Psoas muscle (tissue), 7 donors: ENCODE measurements at regions not wholly inside any gene's neighbourhood (a gene's known extent, or its start where the extent isn't known, plus 50 kb on each side); places are given as distances from the start of the nearest gene placed in this dataset.

Source experiments
- ATAC-seq, 4 donors: fragments of 200-7000 bp; cut with Tn5 transposase; one replicate each; pipeline ENCODE4 v1.9.1; 2020; ENCODE audit warnings: moderate library complexity in 3 of 4, mild to moderate bottlenecking in 2 of 4
- DNase-seq, 2 donors: peaks; one replicate each; pipeline ENCODE4 v3.0.0-alpha.2; 2020
- H3K27ac ChIP-seq: fragments of 200-600 bp; one replicate; pipeline ENCODE4 v1.8.0; 2022
- H3K27me3 ChIP-seq, 3 donors: fragments of 200-600 bp in 1 of 3; one replicate each; pipeline versions ENCODE4 v1.6.1 to v1.8.0; 2013 to 2022; ENCODE audit warnings: low read length in 2 of 3, mild to moderate bottlenecking in 2 of 3, moderate library complexity in 1 of 3; ENCODE audit not compliant: insufficient read depth in 3 of 3
- H3K36me3 ChIP-seq, 2 donors: fragments of 200-600 bp in 1 of 2; one replicate each; pipeline versions ENCODE4 v1.6.1 to v1.8.0; 2013 to 2022; ENCODE audit warnings: low read depth in 1 of 2, mild to moderate bottlenecking in 1 of 2, moderate library complexity in 1 of 2; ENCODE audit not compliant: insufficient read depth in 1 of 2
- H3K4me1 ChIP-seq: fragments of 200-600 bp; one replicate; pipeline ENCODE4 v1.8.0; 2022
- H3K4me3 ChIP-seq: fragments of 200-600 bp; one replicate; pipeline ENCODE4 v1.8.0; 2022; ENCODE audit warnings: mild to moderate bottlenecking
- H3K9me3 ChIP-seq: fragments of 200-600 bp; one replicate; pipeline ENCODE4 v1.8.0; 2022
- WGBS, 3 donors: extraction: QIAGEN DNeasy Blood & Tissue Kit; methylation state at CpG; one replicate each; pipeline versions ENCODE4 v1.1.6 to v1.1.7; 2013; 5-methylcytosine and 5-hydroxymethylcytosine counted together
- intact Hi-C, 2 donors: fragments of 100-400 bp; cut with DNase I; formaldehyde crosslinking; loops; one replicate each; pipeline versions ENCODE4 v1.11.0 to v1.14.2; 2022
- TF ChIP-seq, protein P1 (sequence below): fragments of 200-600 bp; IDR thresholded peaks from one replicate; pipeline ENCODE4 v1.8.0; 2022; ENCODE audit warnings: antibody characterized with exemption
- donor health status: healthy with polysubstance abuse.
- donor health status: DM: no; HTN: no; CAD: no; lungs with moderate emphysema.
- donor health status: Bipolar disorder and iron deficiency.
- donor health status: healthy.
- donor health status: DM: yes; HTN: yes; CAD: no.
- donor health status: DM: no; HTN: no; CAD: no.
- donor health status: DM: yes; HTN: yes; CAD: no.

DNA sequence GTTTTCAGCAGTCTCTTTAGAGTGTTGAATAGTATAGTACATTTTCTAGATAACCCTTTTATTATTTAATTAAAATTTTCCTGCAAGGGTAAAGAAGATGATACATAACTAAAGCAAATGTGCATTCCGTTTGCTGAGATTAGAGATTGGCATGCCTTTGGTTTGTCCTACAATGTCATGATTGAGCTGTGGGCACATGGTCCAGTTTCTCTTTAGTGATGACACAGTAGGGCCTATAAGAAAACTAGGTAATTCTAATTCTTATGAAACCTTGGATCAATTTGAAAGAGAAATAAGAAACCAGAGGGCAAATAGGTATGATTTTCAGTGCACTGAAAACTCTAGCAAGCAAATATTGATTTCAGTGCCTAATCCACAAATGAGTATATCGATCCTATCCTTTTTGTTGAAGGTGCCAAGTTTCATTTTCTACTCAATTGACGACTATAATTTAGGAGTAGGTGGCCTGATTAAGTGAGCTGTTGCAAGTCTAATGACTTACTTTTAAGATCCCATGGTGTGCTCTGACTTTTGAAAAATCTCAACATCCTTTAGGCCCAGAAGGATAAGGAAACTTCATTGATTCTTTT is 128.0 kb upstream of the KCNK1 start:
- TF ChIP-seq, protein P1, sequence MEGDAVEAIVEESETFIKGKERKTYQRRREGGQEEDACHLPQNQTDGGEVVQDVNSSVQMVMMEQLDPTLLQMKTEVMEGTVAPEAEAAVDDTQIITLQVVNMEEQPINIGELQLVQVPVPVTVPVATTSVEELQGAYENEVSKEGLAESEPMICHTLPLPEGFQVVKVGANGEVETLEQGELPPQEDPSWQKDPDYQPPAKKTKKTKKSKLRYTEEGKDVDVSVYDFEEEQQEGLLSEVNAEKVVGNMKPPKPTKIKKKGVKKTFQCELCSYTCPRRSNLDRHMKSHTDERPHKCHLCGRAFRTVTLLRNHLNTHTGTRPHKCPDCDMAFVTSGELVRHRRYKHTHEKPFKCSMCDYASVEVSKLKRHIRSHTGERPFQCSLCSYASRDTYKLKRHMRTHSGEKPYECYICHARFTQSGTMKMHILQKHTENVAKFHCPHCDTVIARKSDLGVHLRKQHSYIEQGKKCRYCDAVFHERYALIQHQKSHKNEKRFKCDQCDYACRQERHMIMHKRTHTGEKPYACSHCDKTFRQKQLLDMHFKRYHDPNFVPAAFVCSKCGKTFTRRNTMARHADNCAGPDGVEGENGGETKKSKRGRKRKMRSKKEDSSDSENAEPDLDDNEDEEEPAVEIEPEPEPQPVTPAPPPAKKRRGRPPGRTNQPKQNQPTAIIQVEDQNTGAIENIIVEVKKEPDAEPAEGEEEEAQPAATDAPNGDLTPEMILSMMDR, result no peak
- peaks cover 0 to 3% (median 3%) of the 10 kb centered on the region in 3 donors for H3K27me3 ChIP-seq
- ATAC-seq, result no peak
- 50 to 60% (median 56%) methylated on average over 3 of the region's 3 CpGs for WGBS, 3 donors
- no peak for DNase-seq
- H3K36me3 ChIP-seq, result no peaks in the 10 kb centered on the region
- no peaks in the 10 kb centered on the region for H3K9me3 ChIP-seq
- H3K4me1 ChIP-seq, result no peaks in the 10 kb centered on the region
- intact Hi-C loops, result no loop called here
- no peak overlapping the region for H3K27ac ChIP-seq
- no peak overlapping the region for H3K4me3 ChIP-seq

DNA sequence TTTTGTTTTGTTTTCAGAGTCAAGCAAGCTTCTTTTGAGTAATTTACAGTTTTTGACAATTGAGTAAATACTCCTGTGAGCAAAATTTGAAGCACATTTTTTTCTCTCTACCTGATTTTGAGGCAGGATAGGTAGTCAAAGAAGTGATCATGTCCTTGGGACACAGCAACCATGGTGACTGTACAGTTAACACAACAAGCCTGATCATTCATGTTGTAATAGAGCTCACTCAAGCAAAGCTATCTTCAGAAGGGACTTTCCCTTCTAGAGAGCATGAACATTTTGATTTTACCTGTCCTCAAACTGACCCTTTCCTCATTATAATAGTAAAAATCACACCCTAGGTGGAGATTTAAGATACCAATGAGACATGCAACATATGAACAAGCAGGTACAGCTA is 126.5 kb upstream of the KCNK1 start:
- Histone ChIP-seq H3K4me1 (no peaks in the 10 kb centered on the region), H3K27ac (no peak overlapping the region), H3K27me3 (peaks cover 0 to 3% (median 3%) of the 10 kb centered on the region in 3 donors), H3K4me3 (no peak overlapping the region), H3K36me3 (no peaks in the 10 kb centered on the region), H3K9me3 (no peaks in the 10 kb centered on the region)
- intact Hi-C loops, result no loop called here
- no peak for DNase-seq
- ATAC-seq, result no peak
- TF ChIP-seq, protein P1, result no peak

DNA sequence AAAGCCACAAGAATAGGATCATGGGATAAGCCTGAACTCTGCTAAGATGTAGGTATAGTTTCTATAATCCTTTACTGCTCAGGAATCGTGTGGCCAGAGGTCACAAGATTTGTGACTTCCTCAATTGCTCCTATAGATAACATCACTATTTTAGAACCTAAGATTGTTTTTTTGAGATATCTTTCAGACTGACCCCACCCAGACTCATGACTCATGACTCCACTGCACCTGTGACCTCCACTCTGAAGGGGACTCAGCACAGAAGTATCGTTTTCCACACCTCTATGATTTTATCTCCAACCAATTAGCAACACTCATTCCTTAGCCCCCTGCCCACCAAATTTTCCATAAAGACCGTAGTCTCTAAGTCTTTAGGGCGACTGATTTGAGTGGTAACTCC is 124.5 kb upstream of the KCNK1 start:
- H3K27ac ChIP-seq, result no peak overlapping the region
- H3K27me3 ChIP-seq, result peaks cover 0 to 3% (median 3%) of the 10 kb centered on the region in 3 donors
- intact Hi-C loops, result no loop called here
- no peak for ATAC-seq
- no peak overlapping the region for H3K4me3 ChIP-seq
- no peaks in the 10 kb centered on the region for H3K9me3 ChIP-seq
- no peaks in the 10 kb centered on the region for H3K4me1 ChIP-seq
- whole genome bisulfite sequencing, 3 donors, result 70 to 81% (median 80%) methylated on average over 4 of the region's 4 CpGs
- DNase-seq, result no peak
- TF ChIP-seq, protein P1, result no peak
- H3K36me3 ChIP-seq, result no peaks in the 10 kb centered on the region

DNA sequence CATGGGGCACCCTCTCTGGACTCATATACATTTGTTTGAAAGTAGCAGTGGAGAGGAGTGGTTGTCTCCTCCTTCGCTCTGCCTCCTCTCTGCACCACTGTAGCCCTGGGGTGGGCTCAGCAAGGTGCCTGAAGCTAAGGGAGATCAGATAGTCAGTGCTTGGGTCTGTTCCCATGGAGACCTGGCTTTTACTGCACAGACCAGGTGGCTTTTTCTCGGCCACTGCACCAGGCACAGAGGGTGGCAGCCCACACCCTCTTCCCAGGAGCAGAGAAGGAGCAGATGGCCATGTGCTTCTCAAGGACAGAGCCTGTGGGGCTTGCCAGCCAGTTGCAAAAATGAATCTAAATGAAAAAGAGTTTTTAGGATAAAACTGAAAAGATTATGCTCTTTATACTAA is 123.4 kb upstream of the KCNK1 start:
- no peaks in the 10 kb centered on the region for H3K9me3 ChIP-seq
- no peaks in the 10 kb centered on the region for H3K4me1 ChIP-seq
- ATAC-seq (no peak), DNase-seq (no peak)
- H3K4me3 ChIP-seq, result no peak overlapping the region
- H3K36me3 ChIP-seq, result no peaks in the 10 kb centered on the region
- TF ChIP-seq, protein P1, result no peak
- no peak overlapping the region for H3K27ac ChIP-seq
- H3K27me3 ChIP-seq, result peaks cover 0 to 3% (median 3%) of the 10 kb centered on the region in 3 donors
- intact Hi-C loops, result no loop called here
- 36 to 58% (median 49%) methylated on average over 2 of the region's 2 CpGs for WGBS, 3 donors
